WTC11 (cell line): ENCODE measurements at regions not wholly inside any gene's neighbourhood (a gene's known extent, or its start where the extent isn't known, plus 50 kb on each side); places are given as distances from the start of the nearest gene placed in this dataset.

ENCODE experiments used
- ATAC-seq: fragments of 200-7000 bp; cut with Tn5 transposase; 2 replicates; pipeline ENCODE4 v1.10.0; 2021; ENCODE audit warnings: mild to moderate bottlenecking, moderate library complexity
- CTCF ChIA-PET: fragments of 300-600 bp; sonication (Branson Sonifier 250); formaldehyde crosslinking; loops from one replicate; lab custom pipeline; 2021; ENCODE audit warnings: antibody characterized with exemption; lab: Charles Lee
- POLR2A ChIA-PET: fragments of 350-600 bp; sonication (Branson Sonifier 250); formaldehyde crosslinking; loops from one replicate; lab custom pipeline; 2021; ENCODE audit warnings: antibody characterized with exemption; lab: Charles Lee
- DNase-seq: peaks from one replicate; pipeline ENCODE4 v3.0.0; 2021; ENCODE audit warnings: low spot score
- H3K27ac Mint-ChIP-seq: 2 replicates; pipeline ENCODE4 v1.8.0; 2021; ENCODE audit warnings: mixed read lengths
- H3K27me3 Mint-ChIP-seq: 2 replicates; pipeline ENCODE4 v1.8.0; 2021; ENCODE audit warnings: low read depth, mild to moderate bottlenecking, moderate library complexity, mixed read lengths
- H3K36me3 Mint-ChIP-seq: 2 replicates; pipeline ENCODE4 v1.8.0; 2021; ENCODE audit warnings: mixed read lengths
- H3K4me1 Mint-ChIP-seq: 2 replicates; pipeline ENCODE4 v1.8.0; 2022; ENCODE audit warnings: mixed read lengths
- H3K4me3 Mint-ChIP-seq: 2 replicates; pipeline ENCODE4 v1.8.0; 2021; ENCODE audit warnings: mild to moderate bottlenecking, moderate library complexity, mixed read lengths
- H3K9me3 Mint-ChIP-seq: 2 replicates; pipeline ENCODE4 v1.8.0; 2021; ENCODE audit warnings: mixed read lengths
- CREB1 ChIP-seq: sonication (generic); formaldehyde crosslinking; IDR thresholded peaks from 2 replicates; pipeline ENCODE4 v1.8.0; 2023; ENCODE audit warnings: mild to moderate bottlenecking, missing genetic modification reagents
- CREM ChIP-seq: sonication (generic); formaldehyde crosslinking; IDR thresholded peaks from 2 replicates; pipeline ENCODE4 v1.8.1; 2022; ENCODE audit warnings: mild to moderate bottlenecking, missing genetic modification reagents, moderate library complexity
- E2F5 ChIP-seq: sonication (generic); formaldehyde crosslinking; IDR thresholded peaks from 2 replicates; pipeline ENCODE4 v1.8.1; 2022; ENCODE audit warnings: mild to moderate bottlenecking, moderate library complexity, missing genetic modification reagents
- ERG ChIP-seq: fragments of 250-450 bp; sonication (Bioruptor Pico); IDR thresholded peaks from 2 replicates; pipeline ENCODE4 v1.8.0; 2021; ENCODE audit warnings: mild to moderate bottlenecking
- GABPB1 ChIP-seq: sonication (generic); formaldehyde crosslinking; IDR thresholded peaks from 2 replicates; pipeline ENCODE4 v1.8.1; 2023; ENCODE audit warnings: mild to moderate bottlenecking, missing genetic modification reagents
- MYBL2 ChIP-seq: sonication (generic); formaldehyde crosslinking; IDR thresholded peaks from 2 replicates; pipeline ENCODE4 v1.8.1; 2023; ENCODE audit warnings: mild to moderate bottlenecking, moderate library complexity, missing genetic modification reagents
- NFYB ChIP-seq: sonication (generic); formaldehyde crosslinking; conservative IDR thresholded peaks from 2 replicates; pipeline ENCODE4 v1.8.0; 2022; ENCODE audit warnings: low read depth, missing genetic modification reagents
- NR1H2 ChIP-seq: sonication (generic); formaldehyde crosslinking; IDR thresholded peaks from 2 replicates; pipeline ENCODE4 v1.9.0; 2021; ENCODE audit warnings: mild to moderate bottlenecking, moderate library complexity, missing genetic modification reagents
- NR2C2 ChIP-seq: sonication (generic); formaldehyde crosslinking; IDR thresholded peaks from 2 replicates; pipeline ENCODE4 v1.8.0; 2022; ENCODE audit warnings: mild to moderate bottlenecking, missing genetic modification reagents
- OVOL2 ChIP-seq: fragments of 250-450 bp; sonication (Bioruptor Pico); IDR thresholded peaks from 2 replicates; pipeline ENCODE4 v1.9.0; 2021; ENCODE audit warnings: mild to moderate bottlenecking, borderline replicate concordance
- PRDM15 ChIP-seq: sonication (generic); formaldehyde crosslinking; IDR thresholded peaks from 2 replicates; pipeline ENCODE4 v1.8.0; 2022; ENCODE audit warnings: missing genetic modification reagents
- PREB ChIP-seq: sonication (generic); formaldehyde crosslinking; IDR thresholded peaks from 2 replicates; pipeline ENCODE4 v1.8.1; 2022; ENCODE audit warnings: mild to moderate bottlenecking, missing genetic modification reagents, moderate library complexity, borderline replicate concordance
- RORB ChIP-seq: fragments of 250-450 bp; sonication (Bioruptor Pico); IDR thresholded peaks from 2 replicates; pipeline ENCODE4 v1.9.0; 2021; ENCODE audit warnings: mild to moderate bottlenecking
- SMAD3 ChIP-seq: sonication (generic); formaldehyde crosslinking; IDR thresholded peaks from 2 replicates; pipeline ENCODE4 v1.8.0; 2022; ENCODE audit warnings: missing genetic modification reagents, mild to moderate bottlenecking, borderline replicate concordance
- ZBTB21 ChIP-seq: sonication (generic); formaldehyde crosslinking; IDR thresholded peaks from 2 replicates; pipeline ENCODE4 v1.8.1; 2023; ENCODE audit warnings: mild to moderate bottlenecking, missing genetic modification reagents, borderline replicate concordance
- ZBTB43 ChIP-seq: sonication (generic); formaldehyde crosslinking; IDR thresholded peaks from 2 replicates; pipeline ENCODE4 v1.8.1; 2023; ENCODE audit warnings: mild to moderate bottlenecking, missing genetic modification reagents
- ZNF138 ChIP-seq: sonication (generic); formaldehyde crosslinking; conservative IDR thresholded peaks from 2 replicates; pipeline ENCODE4 v1.8.1; 2022; ENCODE audit warnings: mild to moderate bottlenecking, moderate library complexity, missing genetic modification reagents
- ZNF263 ChIP-seq: sonication (generic); formaldehyde crosslinking; IDR thresholded peaks from 2 replicates; pipeline ENCODE4 v1.8.1; 2022; ENCODE audit warnings: low read depth, mild to moderate bottlenecking, moderate library complexity, missing genetic modification reagents
- ZNF396 ChIP-seq: fragments of 250-450 bp; sonication (Bioruptor Pico); IDR thresholded peaks from 2 replicates; pipeline ENCODE4 v1.8.0; 2021; ENCODE audit warnings: mild to moderate bottlenecking, moderate library complexity, borderline replicate concordance
- ZNF425 ChIP-seq: fragments of 250-450 bp; sonication (Bioruptor Pico); conservative IDR thresholded peaks from 2 replicates; pipeline ENCODE4 v1.9.0; 2021; ENCODE audit warnings: mild to moderate bottlenecking
- ZSCAN18 ChIP-seq: fragments of 250-450 bp; sonication (Bioruptor Pico); IDR thresholded peaks from 2 replicates; pipeline ENCODE4 v2.1.2; 2022; ENCODE audit warnings: mild to moderate bottlenecking, moderate library complexity

- Mint-ChIP-seq H3K36me3 (no peaks in the 10 kb centered on the region), H3K27ac (peak overlapping the region; percentile 39; the same call in 1 of the 2 replicates), H3K9me3 (no peaks in the 10 kb centered on the region), H3K4me3 (no peak overlapping the region), H3K27me3 (no peaks in the 10 kb centered on the region), H3K4me1 (peaks cover 11% of the 10 kb centered on the region)
- no peak for DNase-seq
- no peak for TF ChIP-seq ZNF396 (CRISPR knock-in tag)
- TF ChIP-seq ZBTB21 (CRISPR knock-in tag): no peak
- no peak for TF ChIP-seq NR2C2 (CRISPR knock-in tag)
- TF ChIP-seq OVOL2 (CRISPR knock-in tag): no peak
- no peak for TF ChIP-seq ZNF263 (CRISPR knock-in tag)
- TF ChIP-seq RORB: no peak
- TF ChIP-seq PREB (CRISPR knock-in tag): no peak
- no peak for TF ChIP-seq ZBTB43
- no peak for TF ChIP-seq MYBL2
- TF ChIP-seq ZNF138 (CRISPR knock-in tag): no peak
- CTCF ChIA-PET: no interaction called here
- ATAC-seq: peak; percentile 60
- POLR2A ChIA-PET: no interaction called here
Observed at GRCh38 chrX:5145957-5146356, 1082.7 kb downstream of the NLGN4X start.

GRCh38 chrX:5142644-5143043, 1086.0 kb downstream of the NLGN4X start:
- TF ChIP-seq ERG (CRISPR knock-in tag): no peak
- no peak for TF ChIP-seq NR1H2 (CRISPR knock-in tag)
- no peak for TF ChIP-seq CREM (CRISPR knock-in tag)
- no peak for TF ChIP-seq RORB
- no peak for TF ChIP-seq GABPB1 (CRISPR knock-in tag)
- TF ChIP-seq ZSCAN18: no peak
- no peak for TF ChIP-seq CREB1 (CRISPR knock-in tag)
- no peak for TF ChIP-seq E2F5 (CRISPR knock-in tag)
- no peak for TF ChIP-seq SMAD3 (CRISPR knock-in tag)
- TF ChIP-seq ZNF425 (CRISPR knock-in tag): no peak
- TF ChIP-seq NFYB (CRISPR knock-in tag): no peak
- TF ChIP-seq PRDM15 (CRISPR knock-in tag): no peak
- DNase-seq: no peak
- Mint-ChIP-seq H3K4me1 (peaks cover 25% of the 10 kb centered on the region), H3K27me3 (no peaks in the 10 kb centered on the region; the same call in 1 of the 2 replicates), H3K9me3 (peaks cover 7% of the 10 kb centered on the region), H3K4me3 (no peak overlapping the region), H3K36me3 (peaks cover 4% of the 10 kb centered on the region), H3K27ac (no peak overlapping the region)
- ATAC-seq: no peak
- ChIA-PET CTCF (no interaction called here), POLR2A (no interaction called here)
